ENCODE measurements at regions not wholly inside any gene's neighbourhood (a gene's known extent, or its start where the extent isn't known, plus 50 kb on each side); places are given as distances from the start of the nearest gene placed in this dataset.

- no peak for TF ChIP-seq POLR2A (IDR thresholded peaks at IDR 0.05)
- TF ChIP-seq, protein P1, sequence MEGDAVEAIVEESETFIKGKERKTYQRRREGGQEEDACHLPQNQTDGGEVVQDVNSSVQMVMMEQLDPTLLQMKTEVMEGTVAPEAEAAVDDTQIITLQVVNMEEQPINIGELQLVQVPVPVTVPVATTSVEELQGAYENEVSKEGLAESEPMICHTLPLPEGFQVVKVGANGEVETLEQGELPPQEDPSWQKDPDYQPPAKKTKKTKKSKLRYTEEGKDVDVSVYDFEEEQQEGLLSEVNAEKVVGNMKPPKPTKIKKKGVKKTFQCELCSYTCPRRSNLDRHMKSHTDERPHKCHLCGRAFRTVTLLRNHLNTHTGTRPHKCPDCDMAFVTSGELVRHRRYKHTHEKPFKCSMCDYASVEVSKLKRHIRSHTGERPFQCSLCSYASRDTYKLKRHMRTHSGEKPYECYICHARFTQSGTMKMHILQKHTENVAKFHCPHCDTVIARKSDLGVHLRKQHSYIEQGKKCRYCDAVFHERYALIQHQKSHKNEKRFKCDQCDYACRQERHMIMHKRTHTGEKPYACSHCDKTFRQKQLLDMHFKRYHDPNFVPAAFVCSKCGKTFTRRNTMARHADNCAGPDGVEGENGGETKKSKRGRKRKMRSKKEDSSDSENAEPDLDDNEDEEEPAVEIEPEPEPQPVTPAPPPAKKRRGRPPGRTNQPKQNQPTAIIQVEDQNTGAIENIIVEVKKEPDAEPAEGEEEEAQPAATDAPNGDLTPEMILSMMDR (IDR thresholded peaks at IDR 0.05) = no peak
These were observed 133.5 kb upstream of the PRR16 start for GRCh38 chr5:120330558-120330957.
